Transverse colon (tissue), 4 donors: ENCODE measurements at regions not wholly inside any gene's neighbourhood (a gene's known extent, or its start where the extent isn't known, plus 50 kb on each side); places are given as distances from the start of the nearest gene placed in this dataset.

Source experiments
- POLR2A ChIP-seq: fragments of 450-650 bp; IDR thresholded peaks from one replicate; pipeline ENCODE4 v1.6.1; 2016; ENCODE audit warnings: antibody characterized with exemption, mild to moderate bottlenecking, moderate library complexity
- POLR2AphosphoS5 ChIP-seq, 3 donors: sonication (generic); formaldehyde crosslinking; IDR thresholded peaks; one replicate each; pipeline ENCODE4 v1.6.1; 2016; ENCODE audit warnings: antibody characterized with exemption in 3 of 3
- TF ChIP-seq, protein P1 (sequence below), 5 experiments: fragments of 200-600 bp in 3 of 5; fragments of 450-650 bp in 2 of 5; sonication (generic) in 3 of 5; IDR thresholded peaks; 1 replicate in 2 of 5; 2 replicates in 3 of 5; pipeline ENCODE4 v1.5.1; 2016 to 2017; ENCODE audit warnings: antibody characterized with exemption in 5 of 5, inconsistent platforms in 3 of 5, mild to moderate bottlenecking in 2 of 5, moderate library complexity in 1 of 5

DNA sequence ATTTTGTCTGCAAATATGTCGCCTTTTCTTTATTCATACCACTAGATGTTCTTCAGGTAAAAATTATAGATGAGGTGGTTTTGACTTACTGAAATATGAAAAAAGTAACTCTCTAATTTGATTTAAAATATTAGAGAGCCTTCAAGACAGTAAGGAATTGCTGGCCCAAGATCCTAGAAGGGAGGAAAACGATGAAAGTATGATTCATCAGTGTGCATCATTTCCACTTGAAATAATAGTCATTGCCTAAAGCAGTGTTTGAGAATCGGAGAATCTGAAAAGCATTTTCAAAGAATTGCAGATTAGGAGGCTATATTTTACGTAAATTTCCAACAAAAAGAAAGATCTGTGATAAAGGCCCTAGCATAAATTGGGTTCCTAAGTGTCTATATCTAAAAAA lies 1707.9 kb upstream of the PRR20A start:
- TF ChIP-seq, protein P1, sequence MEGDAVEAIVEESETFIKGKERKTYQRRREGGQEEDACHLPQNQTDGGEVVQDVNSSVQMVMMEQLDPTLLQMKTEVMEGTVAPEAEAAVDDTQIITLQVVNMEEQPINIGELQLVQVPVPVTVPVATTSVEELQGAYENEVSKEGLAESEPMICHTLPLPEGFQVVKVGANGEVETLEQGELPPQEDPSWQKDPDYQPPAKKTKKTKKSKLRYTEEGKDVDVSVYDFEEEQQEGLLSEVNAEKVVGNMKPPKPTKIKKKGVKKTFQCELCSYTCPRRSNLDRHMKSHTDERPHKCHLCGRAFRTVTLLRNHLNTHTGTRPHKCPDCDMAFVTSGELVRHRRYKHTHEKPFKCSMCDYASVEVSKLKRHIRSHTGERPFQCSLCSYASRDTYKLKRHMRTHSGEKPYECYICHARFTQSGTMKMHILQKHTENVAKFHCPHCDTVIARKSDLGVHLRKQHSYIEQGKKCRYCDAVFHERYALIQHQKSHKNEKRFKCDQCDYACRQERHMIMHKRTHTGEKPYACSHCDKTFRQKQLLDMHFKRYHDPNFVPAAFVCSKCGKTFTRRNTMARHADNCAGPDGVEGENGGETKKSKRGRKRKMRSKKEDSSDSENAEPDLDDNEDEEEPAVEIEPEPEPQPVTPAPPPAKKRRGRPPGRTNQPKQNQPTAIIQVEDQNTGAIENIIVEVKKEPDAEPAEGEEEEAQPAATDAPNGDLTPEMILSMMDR (IDR thresholded peaks at IDR 0.05) = no peak
- TF ChIP-seq POLR2A (no peak), POLR2AphosphoS5 (IDR thresholded peaks at IDR 0.05) (no peak)
